ENCODE measurements at regions not wholly inside any gene's neighbourhood (a gene's known extent, or its start where the extent isn't known, plus 50 kb on each side); places are given as distances from the start of the nearest gene placed in this dataset.
"Not testable (repeated sequence)": the region's sequence is repeated elsewhere in the genome, so short reads cannot be mapped to it uniquely, and the experiment has no call there.

GRCh38 chr11:81966340-81966739, 767.3 kb downstream of the FAM181B start:
- H3K4me1 Mint-ChIP-seq = peaks cover 2 to 7% of the 10 kb centered on the region in 2 donors
- ATAC-seq (replicated peaks) = no peak
- no peaks in the 10 kb centered on the region for H3K36me3 Mint-ChIP-seq
- H3K27me3 Mint-ChIP-seq = no peaks in the 10 kb centered on the region
- no peaks in the 10 kb centered on the region for H3K9me3 Mint-ChIP-seq
- H3K4me3 Mint-ChIP-seq = no peak overlapping the region
- no peak for DNase-seq
- H3K27ac Mint-ChIP-seq = no peak overlapping the region

- no peak overlapping the region for H3K27ac Mint-ChIP-seq
- H3K9me3 Mint-ChIP-seq = no peaks in the 10 kb centered on the region
- no peaks in the 10 kb centered on the region for H3K27me3 Mint-ChIP-seq
- DNase-seq (no peak), ATAC-seq (replicated peaks) (no peak)
- no peaks in the 10 kb centered on the region for H3K36me3 Mint-ChIP-seq
- H3K4me3 Mint-ChIP-seq = no peak overlapping the region
- H3K4me1 Mint-ChIP-seq = peaks cover 6 to 12% of the 10 kb centered on the region in 2 donors
These were observed 770.6 kb downstream of the FAM181B start for GRCh38 chr11:81963018-81963417.

GRCh38 chr11:81960443-81960842, 773.2 kb downstream of the FAM181B start:
- ATAC-seq (replicated peaks) (no peak), DNase-seq (no peak)
- Mint-ChIP-seq H3K4me3 (no peak overlapping the region), H3K27me3 (no peaks in the 10 kb centered on the region), H3K4me1 (peaks cover 5% of the 10 kb centered on the region in 2 donors), H3K36me3 (no peaks in the 10 kb centered on the region), H3K27ac (no peak overlapping the region), H3K9me3 (peaks cover 4 to 8% of the 10 kb centered on the region in 2 donors)

- no peak overlapping the region for H3K27ac Mint-ChIP-seq
- H3K36me3 Mint-ChIP-seq = no peaks in the 10 kb centered on the region
- no peak for DNase-seq
- H3K27me3 Mint-ChIP-seq = no peaks in the 10 kb centered on the region
- ATAC-seq (replicated peaks) = no peak
- H3K4me1 Mint-ChIP-seq = peaks cover 5% of the 10 kb centered on the region in 2 donors
- H3K9me3 Mint-ChIP-seq = peaks cover 4 to 8% of the 10 kb centered on the region in 2 donors
- no peak overlapping the region for H3K4me3 Mint-ChIP-seq
These were observed 774.3 kb downstream of the FAM181B start for GRCh38 chr11:81959341-81959740.

GRCh38 chr11:81954301-81954700, 779.4 kb downstream of the FAM181B start:
- not testable (repeated sequence) for H3K36me3 Mint-ChIP-seq; H3K4me1 Mint-ChIP-seq; H3K4me3 Mint-ChIP-seq; DNase-seq; ATAC-seq (replicated peaks); H3K9me3 Mint-ChIP-seq; H3K27ac Mint-ChIP-seq; H3K27me3 Mint-ChIP-seq

GRCh38 chr11:81946831-81947230, 786.8 kb downstream of the FAM181B start:
- ATAC-seq (replicated peaks) (no peak), DNase-seq (no peak)
- H3K27me3 Mint-ChIP-seq = no peaks in the 10 kb centered on the region
- no peaks in the 10 kb centered on the region for H3K36me3 Mint-ChIP-seq
- no peak overlapping the region for H3K27ac Mint-ChIP-seq
- H3K4me3 Mint-ChIP-seq = no peak overlapping the region
- H3K9me3 Mint-ChIP-seq = no peaks in the 10 kb centered on the region
- no peaks in the 10 kb centered on the region for H3K4me1 Mint-ChIP-seq

- no peak for ATAC-seq (replicated peaks)
- H3K4me3 Mint-ChIP-seq = no peak overlapping the region
These were observed 791.0 kb downstream of the FAM181B start for GRCh38 chr11:81942646-81943045.

GRCh38 chr11:81941998-81942397, 791.7 kb downstream of the FAM181B start:
- ATAC-seq (replicated peaks) = no peak
- no peak for DNase-seq
- H3K4me1 Mint-ChIP-seq = no peaks in the 10 kb centered on the region
- H3K27me3 Mint-ChIP-seq = no peaks in the 10 kb centered on the region
- H3K36me3 Mint-ChIP-seq = no peaks in the 10 kb centered on the region
- no peak overlapping the region for H3K27ac Mint-ChIP-seq
- H3K4me3 Mint-ChIP-seq = no peak overlapping the region
- no peaks in the 10 kb centered on the region for H3K9me3 Mint-ChIP-seq

More at GRCh38 chr11:81942646-81943045, 791.0 kb downstream of the FAM181B start:
- H3K36me3 Mint-ChIP-seq = no peaks in the 10 kb centered on the region
- no peak overlapping the region for H3K27ac Mint-ChIP-seq
- DNase-seq = no peak
- H3K4me1 Mint-ChIP-seq = no peaks in the 10 kb centered on the region
- H3K9me3 Mint-ChIP-seq = no peaks in the 10 kb centered on the region
- no peaks in the 10 kb centered on the region for H3K27me3 Mint-ChIP-seq

GRCh38 chr11:81932303-81932702, 801.4 kb downstream of the FAM181B start:
- no peaks in the 10 kb centered on the region for H3K9me3 Mint-ChIP-seq
- H3K27me3 Mint-ChIP-seq = no peaks in the 10 kb centered on the region
- no peak overlapping the region for H3K27ac Mint-ChIP-seq
- peaks cover 0 to 1% of the 10 kb centered on the region in 2 donors for H3K36me3 Mint-ChIP-seq
- no peaks in the 10 kb centered on the region for H3K4me1 Mint-ChIP-seq
- H3K4me3 Mint-ChIP-seq = no peak overlapping the region
- ATAC-seq (replicated peaks) (no peak), DNase-seq (no peak)

GRCh38 chr11:81920205-81920604, 813.5 kb downstream of the FAM181B start:
- Mint-ChIP-seq H3K4me3 (no peak overlapping the region), H3K36me3 (no peaks in the 10 kb centered on the region), H3K9me3 (no peaks in the 10 kb centered on the region), H3K27me3 (no peaks in the 10 kb centered on the region), H3K27ac (no peak overlapping the region), H3K4me1 (no peaks in the 10 kb centered on the region)
- ATAC-seq (replicated peaks) = no peak
- DNase-seq = no peak

GRCh38 chr11:81916451-81916850, 817.2 kb downstream of the FAM181B start:
- no peak overlapping the region for H3K4me3 Mint-ChIP-seq
- H3K36me3 Mint-ChIP-seq = no peaks in the 10 kb centered on the region
- no peaks in the 10 kb centered on the region for H3K9me3 Mint-ChIP-seq
- no peaks in the 10 kb centered on the region for H3K4me1 Mint-ChIP-seq
- ATAC-seq (replicated peaks) (no peak), DNase-seq (no peak)
- H3K27ac Mint-ChIP-seq = no peak overlapping the region
- H3K27me3 Mint-ChIP-seq = no peaks in the 10 kb centered on the region

- H3K9me3 Mint-ChIP-seq = no peaks in the 10 kb centered on the region
- H3K27ac Mint-ChIP-seq = no peak overlapping the region
- no peak overlapping the region for H3K4me3 Mint-ChIP-seq
- no peak for DNase-seq
- no peaks in the 10 kb centered on the region for H3K27me3 Mint-ChIP-seq
- ATAC-seq (replicated peaks) = no peak
- no peaks in the 10 kb centered on the region for H3K36me3 Mint-ChIP-seq
- no peaks in the 10 kb centered on the region for H3K4me1 Mint-ChIP-seq
These were observed 818.6 kb downstream of the FAM181B start for GRCh38 chr11:81915045-81915444.

- Mint-ChIP-seq H3K36me3 (no peaks in the 10 kb centered on the region), H3K4me3 (no peak overlapping the region), H3K4me1 (no peaks in the 10 kb centered on the region), H3K27me3 (no peaks in the 10 kb centered on the region), H3K9me3 (no peaks in the 10 kb centered on the region), H3K27ac (no peak overlapping the region)
- ATAC-seq (replicated peaks) (no peak), DNase-seq (no peak)
These were observed 819.9 kb downstream of the FAM181B start for GRCh38 chr11:81913793-81914192.

- no peak overlapping the region for H3K4me3 Mint-ChIP-seq
- H3K9me3 Mint-ChIP-seq = no peaks in the 10 kb centered on the region
- no peaks in the 10 kb centered on the region for H3K36me3 Mint-ChIP-seq
- no peak for DNase-seq
- no peak overlapping the region for H3K27ac Mint-ChIP-seq
- no peaks in the 10 kb centered on the region for H3K27me3 Mint-ChIP-seq
- no peak for ATAC-seq (replicated peaks)
- peaks cover 4 to 14% of the 10 kb centered on the region in 2 donors for H3K4me1 Mint-ChIP-seq
These were observed 825.7 kb downstream of the FAM181B start for GRCh38 chr11:81907996-81908395.

- H3K9me3 Mint-ChIP-seq = peaks cover 0 to 3% of the 10 kb centered on the region in 2 donors
- peaks cover 0 to 6% of the 10 kb centered on the region in 2 donors for H3K27me3 Mint-ChIP-seq
- peaks cover 3 to 16% of the 10 kb centered on the region in 2 donors for H3K4me1 Mint-ChIP-seq
- H3K4me3 Mint-ChIP-seq = no peak overlapping the region
- DNase-seq = no peak
- H3K36me3 Mint-ChIP-seq = no peaks in the 10 kb centered on the region
- H3K27ac Mint-ChIP-seq = no peak overlapping the region
- no peak for ATAC-seq (replicated peaks)
These were observed 834.5 kb downstream of the FAM181B start for GRCh38 chr11:81899156-81899555.

- peaks cover 0 to under 1% of the 10 kb centered on the region in 2 donors for H3K9me3 Mint-ChIP-seq
These were observed 836.0 kb downstream of the FAM181B start for GRCh38 chr11:81897639-81898038.

More at GRCh38 chr11:81897639-81898038, 836.0 kb downstream of the FAM181B start:
- ATAC-seq (replicated peaks) = no peak
- no peaks in the 10 kb centered on the region for H3K36me3 Mint-ChIP-seq
- peaks cover 0 to 6% of the 10 kb centered on the region in 2 donors for H3K27me3 Mint-ChIP-seq
- H3K4me1 Mint-ChIP-seq = peaks cover 0 to under 1% of the 10 kb centered on the region in 2 donors
- no peak overlapping the region for H3K27ac Mint-ChIP-seq
- DNase-seq = no peak
- no peak overlapping the region for H3K4me3 Mint-ChIP-seq

All from stimulated activated naive B cell treated with anti-CD40 and anti-IgM and Interleukin-4, amounts not matched to agents 10 μg/mL and 1 μg/mL and 100 μg/mL, for 72 hours (primary cell).